GM19238 (cell line): ENCODE measurements at regions not wholly inside any gene's neighbourhood (a gene's known extent, or its start where the extent isn't known, plus 50 kb on each side); places are given as distances from the start of the nearest gene placed in this dataset.

Source experiments
- DNase-seq: peaks from one replicate; pipeline ENCODE4 v3.0.0; 2011; ENCODE audit warnings: low spot score; ENCODE audit not compliant: insufficient read length

- DNase-seq: no peak
These were observed 120.2 kb downstream of the TRIM29 start for GRCh38 chr11:120017582-120018150.

DNA sequence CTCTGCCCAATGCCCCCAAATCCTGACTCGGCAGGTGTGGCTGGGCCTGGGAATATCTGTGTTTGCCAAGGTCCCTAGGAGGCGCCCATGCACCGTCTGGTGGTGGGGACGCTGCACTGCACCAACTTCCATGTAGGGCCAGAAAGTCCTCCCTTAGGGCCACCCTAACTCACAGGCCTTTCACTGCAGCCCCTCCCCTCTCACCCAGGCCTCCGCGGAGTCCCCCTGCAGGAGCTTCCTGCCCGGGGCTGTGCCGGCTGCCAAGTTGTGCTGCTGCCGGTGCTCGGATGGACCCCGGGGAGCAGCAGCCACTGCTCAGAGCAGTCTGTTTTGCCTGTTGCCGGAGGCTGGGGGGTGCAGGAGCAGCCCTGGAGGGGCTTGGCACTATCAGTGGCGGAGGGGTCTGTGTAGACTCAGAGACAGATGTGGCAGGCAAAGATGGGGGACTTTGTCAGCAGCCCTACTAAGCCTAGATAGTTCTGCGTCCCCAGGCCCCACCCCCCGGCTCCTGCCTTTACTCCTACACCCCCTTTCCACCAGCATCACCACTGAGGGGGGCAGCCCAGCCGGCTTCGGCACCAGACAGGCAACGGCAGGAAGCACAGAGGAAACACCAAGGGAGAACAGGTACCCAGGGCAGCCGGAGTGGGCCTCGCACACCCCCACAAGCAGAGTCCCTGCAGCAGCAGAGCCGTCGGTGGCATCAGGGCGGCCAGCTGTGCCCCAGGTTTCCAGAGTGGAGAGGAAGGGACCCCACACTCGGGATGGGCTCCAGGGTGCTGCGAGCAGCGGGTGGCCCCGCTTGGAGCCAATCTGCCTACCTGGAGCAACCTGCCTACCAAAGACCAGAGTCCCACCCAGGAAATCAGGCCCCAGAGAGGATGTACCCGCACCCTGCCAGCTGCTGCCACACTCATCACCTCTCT is 124.3 kb downstream of the TRIM29 start:
- peak; percentile 26 for DNase-seq

- DNase-seq: no peak
These were observed 125.7 kb downstream of the TRIM29 start for GRCh38 chr11:120012245-120012644.

GRCh38 chr11:120011836-120012235 is 126.1 kb downstream of the TRIM29 start:
- no peak for DNase-seq

DNA sequence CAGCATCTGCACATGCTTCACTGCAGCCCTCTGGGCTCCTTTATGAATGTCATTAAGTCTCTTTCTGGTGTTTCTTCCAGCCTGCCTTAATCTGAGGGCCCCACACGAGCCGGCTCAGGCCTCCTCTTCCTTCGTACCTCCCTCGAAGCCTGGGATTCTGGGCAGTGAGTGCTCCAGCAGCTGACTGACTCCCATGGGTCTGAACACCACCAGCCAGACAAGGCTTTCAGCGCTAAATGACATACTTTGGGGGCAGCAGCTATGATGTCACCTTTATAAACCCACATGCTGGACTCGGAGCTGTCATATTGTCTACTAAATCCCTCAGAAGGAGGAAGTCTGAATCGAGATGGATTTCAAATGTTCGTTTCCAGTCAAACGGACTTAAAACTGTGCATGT is 127.1 kb downstream of the TRIM29 start:
- DNase-seq: no peak

GRCh38 chr11:120009938-120010337 is 128.0 kb downstream of the TRIM29 start:
- DNase-seq: no peak

GRCh38 chr11:120007144-120007543 is 130.8 kb downstream of the TRIM29 start:
- DNase-seq: no peak

DNA sequence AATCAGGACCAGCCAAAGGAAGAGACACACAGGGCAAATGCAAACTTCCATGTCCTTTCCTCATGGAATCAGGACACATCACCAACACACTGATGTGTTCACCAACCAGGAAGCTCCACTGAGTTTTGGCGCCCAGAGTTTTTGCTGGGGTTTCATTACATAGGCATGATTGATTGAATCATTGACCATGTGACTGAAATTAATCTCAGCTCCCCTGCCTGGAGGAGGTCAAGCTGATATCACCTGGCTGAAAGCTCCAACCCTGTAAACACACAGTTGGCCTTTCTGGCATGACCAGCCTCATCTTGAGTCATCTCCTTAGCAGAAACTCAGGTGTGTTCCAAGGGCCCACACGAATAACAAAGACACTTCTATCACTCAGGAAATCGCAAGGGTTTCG is 133.2 kb downstream of the TRIM29 start:
- no peak for DNase-seq

- DNase-seq: no peak
These were observed 136.5 kb downstream of the TRIM29 start for GRCh38 chr11:120001178-120002090.

- no peak for DNase-seq
These were observed 138.7 kb downstream of the TRIM29 start for GRCh38 chr11:119999220-119999619.

- DNase-seq: no peak
These were observed 141.4 kb downstream of the TRIM29 start for GRCh38 chr11:119996556-119996955.

GRCh38 chr11:119995730-119996491 is 142.0 kb downstream of the TRIM29 start:
- DNase-seq: no peak

DNA sequence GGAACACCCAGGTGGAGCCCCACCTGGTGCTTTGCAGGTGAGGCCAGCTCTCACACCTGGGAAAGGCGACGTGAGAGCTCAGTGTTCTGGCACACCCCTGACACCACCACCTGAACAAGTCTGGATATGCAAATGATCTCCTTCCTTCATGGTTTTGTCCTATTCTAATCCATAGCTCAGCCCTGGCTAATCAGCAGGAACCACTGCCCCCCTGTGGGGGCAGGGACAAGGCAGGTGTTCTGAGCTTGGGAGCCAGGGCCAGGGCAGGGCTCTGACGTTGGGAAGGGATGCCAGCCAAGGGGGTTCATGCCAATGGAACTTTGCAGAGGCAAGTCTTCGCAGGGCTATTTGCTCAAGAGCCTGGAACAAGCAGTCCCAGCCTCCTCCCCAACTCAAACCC is 144.2 kb downstream of the TRIM29 start:
- DNase-seq: no peak

- no peak for DNase-seq
These were observed 145.5 kb downstream of the TRIM29 start for GRCh38 chr11:119992171-119993051.

DNA sequence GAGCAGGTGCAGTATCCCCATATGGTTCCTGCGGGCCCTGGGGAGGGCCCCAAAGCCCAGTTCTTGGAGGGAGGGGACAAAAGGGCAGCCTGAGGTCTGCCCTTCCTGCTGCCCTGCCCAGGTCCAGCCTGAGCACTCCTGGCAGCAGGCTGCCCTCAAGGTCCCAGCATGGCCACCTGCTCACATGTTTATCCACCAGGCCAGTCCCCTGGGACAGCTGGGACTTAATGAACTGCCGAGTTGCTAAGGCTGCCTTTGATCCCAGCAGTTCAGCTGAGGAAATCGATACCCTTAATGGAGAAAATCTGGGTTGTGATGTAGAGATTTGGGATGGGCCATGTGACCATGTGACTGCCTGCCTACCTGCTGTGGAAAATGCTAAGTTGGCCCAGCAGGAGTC is 146.2 kb downstream of the TRIM29 start:
- no peak for DNase-seq

- no peak for DNase-seq
These were observed 146.9 kb downstream of the TRIM29 start for GRCh38 chr11:119991022-119991404.

DNA sequence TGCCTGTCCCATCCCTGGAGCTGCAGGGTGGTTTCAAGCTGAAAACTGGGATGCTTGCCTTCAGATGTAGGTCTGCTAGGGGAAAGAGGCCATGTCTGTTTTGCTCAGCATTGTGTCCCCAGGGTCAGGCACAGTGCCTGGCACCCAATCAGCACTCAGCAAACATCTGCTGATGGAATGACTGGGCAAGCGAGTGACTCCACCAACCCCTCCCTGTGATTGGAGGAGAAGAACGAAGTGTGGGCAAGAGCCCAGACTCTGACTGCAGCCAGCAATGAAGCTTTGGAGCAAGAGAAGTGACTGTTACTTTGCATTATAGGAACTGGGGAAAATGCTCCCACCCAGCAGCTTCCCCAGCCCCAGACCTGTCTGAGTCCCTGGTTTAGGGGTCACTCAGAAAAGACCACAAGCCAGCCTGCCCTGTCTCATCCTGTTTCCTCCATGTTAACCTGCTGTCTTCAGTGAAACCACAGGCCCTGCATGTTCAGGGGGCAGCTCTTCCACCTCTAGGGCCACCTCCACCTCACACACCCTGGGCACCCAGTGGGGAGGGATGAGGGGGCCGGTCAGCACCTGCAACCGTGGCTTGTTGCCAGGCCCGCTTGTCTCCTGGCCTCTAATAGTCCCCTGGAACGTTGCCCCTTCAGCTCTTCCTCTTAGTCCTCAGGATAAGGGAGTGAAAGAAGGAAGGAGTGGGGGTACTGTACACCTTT is 147.4 kb downstream of the TRIM29 start:
- DNase-seq: no peak

DNA sequence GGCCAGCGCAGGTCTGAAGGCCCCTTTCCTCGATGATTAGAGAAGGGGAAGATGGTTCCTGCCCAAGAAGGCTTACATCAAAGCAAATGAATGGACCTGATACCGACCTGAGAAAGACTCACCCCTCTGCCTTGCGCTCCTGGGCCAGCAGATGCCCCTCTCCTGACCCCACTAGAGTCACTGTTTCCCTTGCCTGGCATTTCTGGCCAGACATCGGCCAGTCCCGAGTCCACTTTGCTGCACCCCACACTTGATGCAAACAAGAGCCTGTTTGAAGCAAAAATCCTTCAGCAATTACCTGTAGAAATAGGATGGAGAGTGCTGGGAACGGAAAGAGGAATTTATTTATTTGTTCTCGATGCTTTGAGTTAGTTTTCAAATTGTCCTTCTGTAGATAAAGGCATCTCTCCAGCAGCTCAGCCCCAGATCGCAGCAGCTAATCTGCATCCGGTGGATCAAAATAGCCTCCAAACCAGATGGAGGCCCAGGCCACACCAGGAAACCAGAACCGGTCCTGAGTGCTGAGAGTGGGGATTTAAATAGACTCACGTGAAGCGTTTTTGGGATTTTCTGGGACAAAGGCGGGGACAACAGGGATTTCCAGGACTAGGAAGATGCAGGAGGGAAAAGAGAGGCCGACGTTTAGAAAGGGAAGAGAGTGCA is 148.6 kb downstream of the TRIM29 start:
- DNase-seq: no peak

DNA sequence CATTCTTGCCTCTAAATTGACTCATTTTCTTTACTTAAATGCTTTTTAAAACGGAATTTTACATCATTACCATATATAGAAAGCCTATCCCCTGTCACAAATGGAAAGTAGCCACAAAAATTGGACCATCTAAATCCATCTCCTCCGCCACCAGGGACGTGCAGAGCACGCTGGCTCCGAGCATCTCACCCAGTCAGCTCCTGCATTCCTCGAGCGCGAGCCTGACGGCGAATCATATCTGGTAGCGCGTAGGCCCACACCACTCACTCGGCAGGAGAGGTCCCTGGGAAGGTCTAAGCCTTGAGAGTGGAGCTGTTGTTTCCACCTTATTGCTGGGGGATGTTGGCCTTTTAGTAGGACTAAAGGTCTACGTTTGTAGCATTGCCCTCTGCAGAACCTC is 152.4 kb downstream of the TRIM29 start:
- no peak for DNase-seq
